ENCODE measurements at regions not wholly inside any gene's neighbourhood (a gene's known extent, or its start where the extent isn't known, plus 50 kb on each side); places are given as distances from the start of the nearest gene placed in this dataset.

DNA sequence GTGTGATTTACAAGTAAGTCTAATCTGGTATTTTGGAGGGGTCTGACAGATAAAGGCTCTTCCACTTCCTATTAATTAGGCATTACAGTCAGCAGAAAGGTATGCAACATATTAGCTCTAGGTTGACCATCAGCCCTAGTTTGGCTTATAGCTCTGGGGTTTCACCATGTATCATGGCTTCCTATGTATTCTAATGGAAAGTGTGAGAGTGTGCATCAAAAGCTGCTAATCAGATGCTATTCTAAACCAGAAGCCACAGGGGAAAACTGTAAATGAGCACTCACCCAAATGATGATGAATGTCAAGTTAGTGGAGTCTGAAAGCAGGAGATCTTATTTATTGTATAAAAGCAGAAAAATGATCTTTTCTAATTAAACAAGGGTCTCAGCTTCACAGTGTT, 149.2 kb upstream of the MITF start:
- TF ChIP-seq, protein P1, sequence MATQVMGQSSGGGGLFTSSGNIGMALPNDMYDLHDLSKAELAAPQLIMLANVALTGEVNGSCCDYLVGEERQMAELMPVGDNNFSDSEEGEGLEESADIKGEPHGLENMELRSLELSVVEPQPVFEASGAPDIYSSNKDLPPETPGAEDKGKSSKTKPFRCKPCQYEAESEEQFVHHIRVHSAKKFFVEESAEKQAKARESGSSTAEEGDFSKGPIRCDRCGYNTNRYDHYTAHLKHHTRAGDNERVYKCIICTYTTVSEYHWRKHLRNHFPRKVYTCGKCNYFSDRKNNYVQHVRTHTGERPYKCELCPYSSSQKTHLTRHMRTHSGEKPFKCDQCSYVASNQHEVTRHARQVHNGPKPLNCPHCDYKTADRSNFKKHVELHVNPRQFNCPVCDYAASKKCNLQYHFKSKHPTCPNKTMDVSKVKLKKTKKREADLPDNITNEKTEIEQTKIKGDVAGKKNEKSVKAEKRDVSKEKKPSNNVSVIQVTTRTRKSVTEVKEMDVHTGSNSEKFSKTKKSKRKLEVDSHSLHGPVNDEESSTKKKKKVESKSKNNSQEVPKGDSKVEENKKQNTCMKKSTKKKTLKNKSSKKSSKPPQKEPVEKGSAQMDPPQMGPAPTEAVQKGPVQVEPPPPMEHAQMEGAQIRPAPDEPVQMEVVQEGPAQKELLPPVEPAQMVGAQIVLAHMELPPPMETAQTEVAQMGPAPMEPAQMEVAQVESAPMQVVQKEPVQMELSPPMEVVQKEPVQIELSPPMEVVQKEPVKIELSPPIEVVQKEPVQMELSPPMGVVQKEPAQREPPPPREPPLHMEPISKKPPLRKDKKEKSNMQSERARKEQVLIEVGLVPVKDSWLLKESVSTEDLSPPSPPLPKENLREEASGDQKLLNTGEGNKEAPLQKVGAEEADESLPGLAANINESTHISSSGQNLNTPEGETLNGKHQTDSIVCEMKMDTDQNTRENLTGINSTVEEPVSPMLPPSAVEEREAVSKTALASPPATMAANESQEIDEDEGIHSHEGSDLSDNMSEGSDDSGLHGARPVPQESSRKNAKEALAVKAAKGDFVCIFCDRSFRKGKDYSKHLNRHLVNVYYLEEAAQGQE (IDR thresholded peaks at IDR 0.05; ENCODE audit: insufficient read depth in 1 of 2, low read depth in 2 of 2, low read length in 2 of 2): no peak
- TF ChIP-seq POLR2AphosphoS5 (IDR thresholded peaks at IDR 0.05; ENCODE audit: low read depth, low read length) (no peak), TAF1 (IDR thresholded peaks at IDR 0.05; ENCODE audit: borderline replicate concordance, insufficient read depth, low read length) (no peak), SIN3A (IDR thresholded peaks at IDR 0.05; ENCODE audit: borderline replicate concordance, insufficient read depth, low read length) (no peak)

All from PFSK-1 (cell line).